ENCODE measurements at regions not wholly inside any gene's neighbourhood (a gene's known extent, or its start where the extent isn't known, plus 50 kb on each side); places are given as distances from the start of the nearest gene placed in this dataset.
"Not testable (repeated sequence)": the region's sequence is repeated elsewhere in the genome, so short reads cannot be mapped to it uniquely, and the experiment has no call there.

DNA sequence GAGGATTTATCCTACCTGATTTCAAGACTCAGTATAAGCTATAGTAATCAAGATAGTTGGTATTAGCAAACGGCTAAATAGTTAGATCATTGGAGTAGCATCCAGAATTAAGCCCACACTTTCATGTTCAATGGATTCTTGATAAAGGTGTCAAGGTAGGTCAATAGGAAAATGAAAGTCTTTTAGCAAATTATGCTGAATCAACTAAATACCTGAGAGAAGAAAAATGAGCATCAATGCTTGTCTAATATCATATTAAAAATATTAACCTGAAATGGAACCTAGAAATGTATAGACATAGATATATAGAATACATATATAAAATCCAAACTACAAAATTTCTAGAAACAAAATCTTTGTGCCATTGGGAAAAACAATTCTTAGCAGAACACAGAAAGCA is 685.6 kb downstream of the DTWD2 start:
- H3K4me1 ChIP-seq (ENCODE audit: control insufficient read depth, insufficient read depth, low read length), result no peaks in the 10 kb centered on the region
- no peak overlapping the region for H3K4me2 ChIP-seq (ENCODE audit: low read length)
- H3K9me3 ChIP-seq (replicated peaks; ENCODE audit: low read length), result no peaks in the 10 kb centered on the region
- no peaks in the 10 kb centered on the region for H3K36me3 ChIP-seq (ENCODE audit: insufficient read depth, low read length)
- H3K4me3 ChIP-seq (ENCODE audit: low read length), result no peak overlapping the region
- H3K27me3 ChIP-seq (ENCODE audit: control insufficient read depth, insufficient read depth, low read length), result no peaks in the 10 kb centered on the region
- H3K9ac ChIP-seq (ENCODE audit: low read depth, low read length), result no peak overlapping the region

DNA sequence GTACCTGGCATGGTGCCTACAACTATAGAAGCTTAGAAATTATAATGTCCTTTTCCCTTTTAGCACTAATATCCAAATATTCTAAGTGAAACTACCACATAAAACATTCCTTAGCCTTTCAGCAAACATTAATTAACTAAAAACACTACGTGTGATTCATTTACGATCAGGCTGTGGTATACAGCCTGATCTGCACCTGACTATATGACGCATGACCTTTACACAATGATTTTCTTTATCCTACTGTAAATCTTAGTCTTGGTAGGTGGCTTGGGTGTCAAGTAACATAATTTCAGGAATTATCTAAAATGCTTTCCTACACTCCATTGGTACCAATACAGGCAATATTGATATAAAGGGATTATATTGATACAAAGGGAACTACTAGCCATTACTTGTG is 686.7 kb downstream of the DTWD2 start:
- H3K4me2 ChIP-seq (ENCODE audit: low read length), result no peak overlapping the region
- H3K9ac ChIP-seq (ENCODE audit: low read depth, low read length), result no peak overlapping the region
- H3K9me3 ChIP-seq (replicated peaks; ENCODE audit: low read length), result no peaks in the 10 kb centered on the region
- H3K27me3 ChIP-seq (ENCODE audit: control insufficient read depth, insufficient read depth, low read length), result no peaks in the 10 kb centered on the region
- no peaks in the 10 kb centered on the region for H3K4me1 ChIP-seq (ENCODE audit: control insufficient read depth, insufficient read depth, low read length)
- no peak overlapping the region for H3K4me3 ChIP-seq (ENCODE audit: low read length)
- no peaks in the 10 kb centered on the region for H3K36me3 ChIP-seq (ENCODE audit: insufficient read depth, low read length)

DNA sequence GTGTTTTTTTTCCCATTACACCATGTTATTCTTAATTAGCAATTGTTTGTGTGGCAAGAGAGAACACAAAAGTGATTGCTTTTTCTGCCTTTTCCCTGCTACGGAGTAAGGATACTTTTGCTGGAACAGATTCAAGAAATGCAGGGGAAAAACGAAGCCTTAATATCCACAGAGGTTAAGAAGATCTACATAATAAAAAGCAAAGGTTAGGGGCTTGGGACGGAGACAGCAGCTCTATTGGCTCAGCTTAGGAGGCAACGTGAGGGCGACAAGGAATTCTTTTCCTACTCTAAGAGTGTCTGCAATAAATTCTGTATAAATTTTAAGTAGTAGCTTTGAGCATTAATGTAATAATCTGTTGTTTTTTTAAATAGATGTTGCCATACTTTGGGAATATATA is 693.3 kb downstream of the DTWD2 start:
- Histone ChIP-seq H3K9me3 (replicated peaks; ENCODE audit: low read length) (no peaks in the 10 kb centered on the region), H3K4me2 (ENCODE audit: low read length) (no peak overlapping the region), H3K9ac (ENCODE audit: low read depth, low read length) (no peak overlapping the region), H3K4me3 (ENCODE audit: low read length) (no peak overlapping the region), H3K4me1 (ENCODE audit: control insufficient read depth, insufficient read depth, low read length) (no peaks in the 10 kb centered on the region), H3K36me3 (ENCODE audit: insufficient read depth, low read length) (no peaks in the 10 kb centered on the region), H3K27me3 (ENCODE audit: control insufficient read depth, insufficient read depth, low read length) (peaks cover 4% of the 10 kb centered on the region)

DNA sequence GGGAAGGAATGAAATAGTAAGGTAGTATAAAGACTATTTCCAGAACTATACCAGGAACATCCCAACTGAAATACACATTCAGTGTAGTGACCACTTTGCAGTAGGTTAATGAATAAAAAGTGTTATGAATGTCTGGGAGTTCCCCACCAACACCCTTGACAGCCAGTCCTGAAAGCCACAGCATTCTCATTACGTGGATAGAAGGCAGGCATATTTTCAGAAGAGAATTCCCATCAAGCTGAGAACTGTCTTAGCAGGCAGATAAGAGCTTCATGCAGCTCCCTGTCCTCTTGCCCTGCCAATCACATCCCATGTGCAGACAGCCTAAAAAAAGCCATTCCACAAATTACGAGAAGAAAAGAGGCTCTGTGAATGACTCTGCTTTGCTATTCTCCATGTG is 695.0 kb downstream of the DTWD2 start:
- Histone ChIP-seq H3K36me3 (ENCODE audit: insufficient read depth, low read length) (no peaks in the 10 kb centered on the region), H3K4me1 (ENCODE audit: control insufficient read depth, insufficient read depth, low read length) (no peaks in the 10 kb centered on the region), H3K4me3 (ENCODE audit: low read length) (no peak overlapping the region), H3K9me3 (replicated peaks; ENCODE audit: low read length) (no peaks in the 10 kb centered on the region), H3K27me3 (ENCODE audit: control insufficient read depth, insufficient read depth, low read length) (peaks cover 4% of the 10 kb centered on the region), H3K4me2 (ENCODE audit: low read length) (no peak overlapping the region), H3K9ac (ENCODE audit: low read depth, low read length) (no peak overlapping the region)

DNA sequence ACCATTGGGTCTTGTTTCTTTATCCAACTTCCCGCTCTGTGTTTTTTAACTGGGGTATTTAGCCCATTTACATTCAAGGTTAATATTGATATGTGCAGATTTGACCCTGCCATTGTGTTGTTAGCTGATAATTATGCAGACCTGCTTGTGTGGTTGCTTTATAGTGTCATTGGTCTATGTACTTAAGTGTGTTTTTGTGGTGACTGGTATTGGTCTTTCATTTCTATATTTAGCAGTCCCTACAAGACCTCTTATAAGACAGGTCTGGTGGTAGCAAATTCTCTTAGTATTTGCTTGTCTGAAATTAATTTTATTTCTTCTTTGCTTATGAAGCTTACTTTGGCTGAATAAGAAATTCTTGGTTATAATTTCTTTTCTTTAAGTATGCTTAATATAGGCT is 698.1 kb downstream of the DTWD2 start:
- peaks cover 4% of the 10 kb centered on the region for H3K27me3 ChIP-seq (ENCODE audit: control insufficient read depth, insufficient read depth, low read length)
- no peaks in the 10 kb centered on the region for H3K4me1 ChIP-seq (ENCODE audit: control insufficient read depth, insufficient read depth, low read length)
- no peak overlapping the region for H3K4me3 ChIP-seq (ENCODE audit: low read length)
- no peaks in the 10 kb centered on the region for H3K9me3 ChIP-seq (replicated peaks; ENCODE audit: low read length)
- H3K4me2 ChIP-seq (ENCODE audit: low read length), result no peak overlapping the region
- no peak overlapping the region for H3K9ac ChIP-seq (ENCODE audit: low read depth, low read length)
- H3K36me3 ChIP-seq (ENCODE audit: insufficient read depth, low read length), result no peaks in the 10 kb centered on the region

DNA sequence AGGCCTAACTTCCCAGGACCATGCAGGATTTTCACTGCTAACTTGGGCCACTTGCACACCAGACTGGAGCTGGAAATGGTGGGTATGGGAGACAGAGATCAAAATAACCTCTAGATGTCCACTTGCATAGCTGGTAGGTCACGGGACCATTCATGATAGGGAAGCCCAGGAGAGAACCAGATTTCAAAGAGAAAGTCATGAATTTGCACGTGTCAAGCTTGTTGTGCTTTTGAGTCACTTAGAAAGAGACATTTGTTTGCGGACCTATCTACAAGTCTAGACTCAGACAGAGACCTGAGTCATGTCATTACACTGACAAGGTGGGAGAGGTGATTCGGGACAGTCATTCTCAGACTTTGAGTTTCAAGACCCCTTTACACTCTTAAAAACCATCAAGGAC is 704.1 kb downstream of the DTWD2 start:
- H3K9ac ChIP-seq (ENCODE audit: low read depth, low read length), result not testable (repeated sequence)

DNA sequence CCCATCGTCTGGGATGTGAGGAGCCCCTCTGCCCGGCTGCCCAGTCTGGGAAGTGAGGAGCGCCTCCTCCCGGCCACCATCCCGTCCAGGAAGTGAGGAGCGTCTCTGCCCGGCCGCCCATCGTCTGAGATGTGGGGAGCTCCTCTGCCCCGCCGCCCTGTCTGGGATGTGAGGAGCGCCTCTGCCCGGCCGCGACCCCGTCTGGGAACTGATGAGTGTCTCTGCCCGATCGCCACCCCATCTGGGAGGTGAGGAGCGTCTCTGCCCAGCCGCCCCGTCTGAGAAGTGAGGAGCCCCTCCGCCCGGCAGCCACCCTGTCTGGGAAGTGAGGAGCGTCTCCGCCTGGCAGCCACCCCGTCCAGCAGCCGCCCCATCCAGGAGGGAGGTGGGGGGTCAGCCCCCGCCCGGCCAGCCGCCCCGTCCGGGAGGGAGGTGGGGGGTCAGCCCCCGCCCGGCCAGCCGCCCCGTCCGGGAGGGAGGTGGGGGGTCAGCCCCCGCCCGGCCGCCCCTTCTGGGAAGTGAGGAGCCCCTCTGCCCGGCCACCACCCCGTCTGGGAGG is 705.8 kb downstream of the DTWD2 start:
- H3K9me3 ChIP-seq (replicated peaks; ENCODE audit: low read length); H3K4me2 ChIP-seq (ENCODE audit: low read length); H3K4me1 ChIP-seq (ENCODE audit: control insufficient read depth, insufficient read depth, low read length); H3K36me3 ChIP-seq (ENCODE audit: insufficient read depth, low read length); H3K27me3 ChIP-seq (ENCODE audit: control insufficient read depth, insufficient read depth, low read length); H3K9ac ChIP-seq (ENCODE audit: low read depth, low read length); H3K4me3 ChIP-seq (ENCODE audit: low read length): not testable (repeated sequence)

More for the DNA sequence above, 704.1 kb downstream of the DTWD2 start:
- not testable (repeated sequence) for H3K36me3 ChIP-seq (ENCODE audit: insufficient read depth, low read length); H3K4me2 ChIP-seq (ENCODE audit: low read length); H3K4me1 ChIP-seq (ENCODE audit: control insufficient read depth, insufficient read depth, low read length); H3K9me3 ChIP-seq (replicated peaks; ENCODE audit: low read length); H3K27me3 ChIP-seq (ENCODE audit: control insufficient read depth, insufficient read depth, low read length); H3K4me3 ChIP-seq (ENCODE audit: low read length)

- no peak overlapping the region for H3K4me2 ChIP-seq (ENCODE audit: low read length)
- H3K9ac ChIP-seq (ENCODE audit: low read depth, low read length), result no peak overlapping the region
- no peaks in the 10 kb centered on the region for H3K4me1 ChIP-seq (ENCODE audit: control insufficient read depth, insufficient read depth, low read length)
Measured at GRCh38 chr5:118279540-118280294, 708.6 kb downstream of the DTWD2 start.

GRCh38 chr5:118270526-118270925 is 717.8 kb downstream of the DTWD2 start:
- Histone ChIP-seq H3K4me2 (ENCODE audit: low read length) (no peak overlapping the region), H3K9ac (ENCODE audit: low read depth, low read length) (no peak overlapping the region), H3K9me3 (replicated peaks; ENCODE audit: low read length) (no peaks in the 10 kb centered on the region), H3K4me1 (ENCODE audit: control insufficient read depth, insufficient read depth, low read length) (no peaks in the 10 kb centered on the region), H3K4me3 (ENCODE audit: low read length) (no peak overlapping the region), H3K36me3 (ENCODE audit: insufficient read depth, low read length) (no peaks in the 10 kb centered on the region), H3K27me3 (ENCODE audit: control insufficient read depth, insufficient read depth, low read length) (no peaks in the 10 kb centered on the region)

More at GRCh38 chr5:118279540-118280294, 708.6 kb downstream of the DTWD2 start:
- H3K9me3 ChIP-seq (replicated peaks; ENCODE audit: low read length), result no peaks in the 10 kb centered on the region
- no peaks in the 10 kb centered on the region for H3K27me3 ChIP-seq (ENCODE audit: control insufficient read depth, insufficient read depth, low read length)
- no peaks in the 10 kb centered on the region for H3K36me3 ChIP-seq (ENCODE audit: insufficient read depth, low read length)
- no peak overlapping the region for H3K4me3 ChIP-seq (ENCODE audit: low read length)

DNA sequence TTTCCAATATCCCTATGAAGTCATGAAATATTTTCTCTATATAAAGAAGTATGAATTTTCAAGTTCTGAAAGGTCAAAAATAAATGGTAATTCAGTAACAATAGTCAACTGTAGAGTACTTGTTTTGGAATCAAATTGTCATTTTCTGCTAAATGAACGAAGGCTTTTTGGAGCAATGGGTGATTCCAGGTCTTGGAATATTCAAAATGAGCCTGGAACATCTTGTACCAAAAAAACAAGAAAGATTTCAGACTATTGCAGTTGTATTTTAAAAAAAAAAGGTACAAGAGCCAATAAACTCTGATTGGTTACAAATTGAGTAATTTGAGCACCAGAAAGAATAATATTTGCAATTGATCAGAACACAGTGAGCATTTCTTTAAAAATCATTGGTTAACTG is 730.1 kb downstream of the DTWD2 start:
- Histone ChIP-seq H3K9me3 (replicated peaks; ENCODE audit: low read length) (no peaks in the 10 kb centered on the region), H3K27me3 (ENCODE audit: control insufficient read depth, insufficient read depth, low read length) (no peaks in the 10 kb centered on the region), H3K4me2 (ENCODE audit: low read length) (no peak overlapping the region), H3K36me3 (ENCODE audit: insufficient read depth, low read length) (no peaks in the 10 kb centered on the region), H3K4me1 (ENCODE audit: control insufficient read depth, insufficient read depth, low read length) (no peaks in the 10 kb centered on the region), H3K9ac (ENCODE audit: low read depth, low read length) (no peak overlapping the region), H3K4me3 (ENCODE audit: low read length) (no peak overlapping the region)

- Histone ChIP-seq H3K4me1 (ENCODE audit: control insufficient read depth, insufficient read depth, low read length) (no peaks in the 10 kb centered on the region), H3K9ac (ENCODE audit: low read depth, low read length) (no peak overlapping the region), H3K36me3 (ENCODE audit: insufficient read depth, low read length) (no peaks in the 10 kb centered on the region), H3K9me3 (replicated peaks; ENCODE audit: low read length) (no peaks in the 10 kb centered on the region), H3K4me2 (ENCODE audit: low read length) (no peak overlapping the region), H3K27me3 (ENCODE audit: control insufficient read depth, insufficient read depth, low read length) (no peaks in the 10 kb centered on the region), H3K4me3 (ENCODE audit: low read length) (no peak overlapping the region)
Measured at GRCh38 chr5:118257066-118257465, 731.3 kb downstream of the DTWD2 start.

All from skeletal muscle satellite cell (primary cell).